ENCODE measurements at regions not wholly inside any gene's neighbourhood (a gene's known extent, or its start where the extent isn't known, plus 50 kb on each side); places are given as distances from the start of the nearest gene placed in this dataset.
"Not testable (repeated sequence)": the region's sequence is repeated elsewhere in the genome, so short reads cannot be mapped to it uniquely, and the experiment has no call there.

DNA sequence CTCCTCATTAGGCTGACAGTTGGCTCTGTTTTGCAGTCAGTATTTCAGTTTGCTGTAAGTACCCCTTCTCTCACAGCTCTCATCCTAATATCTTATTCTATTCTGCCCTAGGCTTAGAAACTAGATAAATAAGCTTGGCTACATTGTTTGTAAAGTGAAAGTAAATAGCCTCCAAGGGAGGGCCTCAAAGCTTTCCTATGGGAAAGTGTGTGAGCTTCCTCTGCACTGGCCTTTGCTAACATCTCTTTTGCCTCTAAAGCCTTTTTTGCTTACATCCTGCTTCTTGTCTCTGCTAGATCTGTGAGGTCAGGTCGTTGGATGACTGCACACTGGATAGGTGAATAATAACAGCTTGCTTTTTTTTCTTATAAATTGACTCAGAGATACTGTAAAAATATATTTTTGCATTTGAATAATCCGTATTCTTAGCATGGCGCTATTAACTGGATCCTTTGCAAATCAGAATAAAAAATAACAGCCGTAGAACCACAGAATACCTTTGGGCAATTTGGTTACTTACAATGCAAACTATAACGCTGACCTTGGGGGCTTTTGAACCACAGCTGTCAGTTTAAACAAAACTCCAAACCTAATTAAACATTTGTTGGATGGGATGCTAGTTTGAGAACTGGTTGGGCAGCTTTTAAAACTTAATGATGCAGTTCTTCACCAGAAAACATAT is 55.1 kb downstream of the TTC6 start:
- no peak for DNase-seq (ENCODE audit: low read depth in 2 of 2)

DNA sequence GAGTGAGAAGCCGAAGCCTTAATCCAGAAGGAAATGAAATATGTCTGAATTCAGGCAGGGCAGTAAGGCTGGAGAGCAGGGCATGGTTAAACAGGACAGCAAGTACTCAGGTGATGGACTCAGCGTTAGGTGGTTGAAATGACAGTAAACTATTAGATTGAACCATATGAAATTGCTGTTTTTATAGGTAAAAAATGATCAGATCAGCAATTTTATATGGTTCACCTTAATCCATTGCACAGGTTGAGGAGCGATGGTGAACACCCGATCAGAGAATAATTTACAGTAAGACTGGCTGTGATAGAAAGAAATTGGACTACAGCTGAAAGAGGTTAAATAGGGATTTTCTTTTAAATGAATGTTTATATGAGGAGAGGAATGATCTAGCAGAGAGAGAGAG is 56.6 kb downstream of the TTC6 start:
- DNase-seq (ENCODE audit: low read depth in 2 of 2) = no peak

DNA sequence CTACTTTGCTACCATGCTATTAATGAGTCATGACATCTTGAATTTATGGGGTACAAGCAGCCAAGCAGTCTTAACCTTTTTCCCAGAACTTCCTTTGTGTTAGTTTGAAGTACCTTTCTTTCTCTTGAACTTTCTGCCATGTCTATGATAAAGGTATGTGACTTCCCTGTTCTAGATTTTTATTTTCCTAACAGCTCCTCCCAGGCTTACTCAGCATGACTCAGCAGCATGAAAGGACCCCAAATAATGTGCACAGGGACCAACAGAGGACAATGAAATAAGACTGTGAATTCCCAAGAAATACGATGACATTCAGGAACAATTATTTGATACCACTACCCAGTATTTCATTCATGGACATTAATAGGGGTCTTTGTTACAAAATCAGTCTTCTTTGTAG is 60.0 kb downstream of the TTC6 start:
- no peak for DNase-seq (ENCODE audit: low read depth in 2 of 2)

DNA sequence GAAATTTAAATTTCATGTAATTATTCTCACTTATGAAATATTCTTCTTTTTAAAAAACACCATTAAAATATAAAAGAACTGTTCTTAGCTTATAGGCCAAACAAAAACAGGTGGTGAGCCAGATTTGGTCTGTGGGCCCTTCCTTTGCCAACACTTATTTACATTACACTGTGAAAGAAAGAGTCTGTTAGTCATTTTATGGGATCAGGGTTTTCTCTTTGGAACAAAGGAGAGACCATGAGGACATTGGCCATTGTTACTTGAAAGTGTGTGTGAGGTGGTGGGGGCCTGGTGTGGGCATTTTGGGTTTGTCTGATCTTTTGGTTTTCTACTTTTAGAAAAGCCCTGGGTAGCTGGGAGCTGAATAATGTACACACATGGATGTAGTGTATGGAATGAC is 62.7 kb downstream of the TTC6 start:
- no peak for DNase-seq (ENCODE audit: low read depth in 2 of 2)

DNA sequence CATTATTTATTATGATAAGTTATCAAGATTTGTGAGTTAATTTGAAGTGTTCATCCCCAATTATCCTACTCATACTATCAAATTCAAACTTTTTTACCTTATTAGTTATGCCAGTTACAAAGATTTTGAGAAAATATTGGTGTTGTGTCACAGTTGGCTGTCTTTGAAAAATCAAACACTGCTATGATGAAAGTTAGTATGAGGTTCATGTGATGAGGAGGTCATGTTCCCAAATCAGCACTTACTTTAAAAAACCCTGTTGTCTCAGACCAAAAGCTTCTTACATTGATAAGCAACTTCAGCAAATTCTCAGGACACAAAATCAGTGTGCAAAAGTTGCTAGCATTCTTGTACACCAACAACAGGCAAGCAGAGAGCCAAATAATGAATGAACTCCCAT is 68.1 kb downstream of the TTC6 start:
- DNase-seq (ENCODE audit: low read depth in 2 of 2) = no peak

DNA sequence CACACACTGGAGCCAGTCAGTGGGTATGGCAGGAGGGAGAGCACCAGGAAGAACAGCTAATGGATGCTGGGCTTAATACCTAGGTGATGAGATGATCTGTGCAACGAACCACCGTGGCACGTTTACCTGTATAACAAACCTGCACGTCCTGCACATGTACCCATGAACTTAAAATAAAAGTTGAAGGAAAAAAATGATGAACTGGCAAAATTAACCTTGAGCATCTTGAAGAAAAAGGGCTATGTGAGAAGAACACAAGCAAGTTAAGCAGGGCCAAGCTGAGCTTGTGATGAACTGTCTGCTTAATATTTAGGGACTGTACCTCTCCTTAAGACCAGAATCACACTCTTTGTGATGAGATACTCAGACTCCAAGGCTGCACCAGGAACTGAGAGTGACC is 70.0 kb downstream of the TTC6 start:
- DNase-seq (ENCODE audit: low read depth in 2 of 2) = no peak

DNA sequence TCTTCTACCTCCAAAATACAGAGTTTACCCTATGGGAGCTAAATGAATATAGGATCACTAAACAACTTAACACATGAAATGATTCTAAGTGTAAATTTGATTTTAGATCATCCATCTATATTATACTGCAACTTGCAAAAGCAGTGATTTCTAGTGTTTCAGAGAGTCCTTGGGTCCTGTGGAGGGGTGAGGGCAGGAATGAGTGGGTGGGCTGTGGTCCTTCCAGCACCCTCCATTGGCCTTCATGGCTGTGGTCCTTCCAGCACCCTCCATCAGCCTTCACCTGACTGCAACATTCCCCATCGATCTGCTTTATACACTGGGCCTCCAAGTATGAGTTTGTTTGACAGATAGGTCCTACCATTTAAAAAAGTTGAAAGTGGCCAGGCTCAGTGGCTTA is 70.5 kb downstream of the TTC6 start:
- DNase-seq (ENCODE audit: low read depth in 2 of 2) = no peak

DNA sequence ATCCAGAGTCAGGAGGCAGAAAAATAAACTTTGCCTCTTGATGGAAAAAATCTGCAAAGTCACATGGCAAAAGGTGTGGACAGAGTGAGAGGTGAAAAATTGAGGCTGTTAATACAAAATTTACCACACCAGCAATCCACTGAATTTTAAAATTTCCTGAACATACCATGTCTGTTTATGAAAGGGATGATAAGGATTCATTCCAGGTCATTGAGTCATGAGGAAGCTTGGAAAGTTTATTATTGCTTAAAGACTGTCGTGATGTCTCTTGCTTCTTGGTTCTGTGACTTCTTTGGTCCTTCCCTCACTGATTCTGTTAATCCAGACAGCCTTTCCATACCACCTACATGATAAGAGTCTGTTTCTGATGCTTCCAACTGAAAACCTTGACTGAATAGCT is 73.2 kb downstream of the TTC6 start:
- DNase-seq (ENCODE audit: low read depth in 2 of 2) = no peak

DNA sequence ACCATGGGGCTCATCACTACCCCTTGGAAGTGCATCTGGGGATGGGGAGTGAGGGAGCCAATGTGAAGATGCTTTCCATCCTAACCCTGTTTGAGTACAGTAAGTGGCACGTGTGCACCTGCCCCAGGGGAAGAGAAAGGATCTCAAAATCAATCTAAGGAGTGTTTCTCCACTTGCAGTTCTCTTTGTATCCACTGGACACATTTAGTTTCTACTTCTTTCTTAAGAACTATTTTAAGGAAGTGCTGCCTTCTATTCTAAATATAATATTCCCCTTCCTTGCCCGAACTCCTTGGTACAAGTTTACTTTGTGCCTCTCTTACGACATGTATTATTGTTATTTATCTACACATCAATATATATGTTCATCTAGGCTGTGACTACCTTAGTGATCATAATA is 73.8 kb downstream of the TTC6 start:
- no peak for DNase-seq (ENCODE audit: low read depth in 2 of 2)

DNA sequence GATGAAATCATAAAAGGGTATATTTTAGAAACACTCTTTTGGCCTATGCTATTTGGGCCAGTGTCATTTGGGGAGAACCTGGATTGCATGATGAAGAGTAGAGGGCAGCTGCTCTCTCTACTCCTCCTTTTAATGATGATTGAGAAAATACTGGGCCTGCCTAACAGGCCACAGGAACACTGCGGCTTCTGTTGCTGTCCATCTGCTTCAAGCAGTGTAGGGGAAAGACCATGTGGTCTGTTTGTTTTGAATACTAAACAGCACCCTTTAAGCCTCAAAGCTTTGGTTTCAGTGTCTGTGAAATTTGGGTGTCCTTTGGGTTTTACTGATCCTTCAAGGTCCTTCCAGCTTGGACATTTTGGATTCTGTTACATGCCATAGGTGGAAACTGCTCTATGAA is 78.0 kb downstream of the TTC6 start:
- DNase-seq (ENCODE audit: low read depth in 2 of 2) = no peak

DNA sequence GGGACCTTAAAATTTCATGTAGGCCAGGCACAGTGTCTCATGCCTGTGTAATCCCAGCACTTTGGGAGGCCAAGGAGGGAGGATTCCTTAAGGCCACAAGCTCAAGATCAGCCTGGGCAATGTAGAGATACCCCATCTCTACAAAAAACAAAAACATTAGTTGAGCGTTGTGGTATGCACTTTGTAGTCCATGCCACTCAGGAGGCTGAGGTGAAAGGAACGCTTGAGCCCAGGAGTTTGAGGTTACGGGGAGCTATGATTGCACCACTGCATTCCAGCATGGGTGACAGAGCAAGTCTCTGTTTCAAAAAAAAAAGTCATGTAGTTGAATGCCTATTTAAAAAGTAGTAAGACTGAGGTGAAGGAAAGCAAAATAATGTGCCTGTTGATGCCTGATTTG is 83.5 kb downstream of the TTC6 start:
- no peak for DNase-seq (ENCODE audit: low read depth in 2 of 2)

DNA sequence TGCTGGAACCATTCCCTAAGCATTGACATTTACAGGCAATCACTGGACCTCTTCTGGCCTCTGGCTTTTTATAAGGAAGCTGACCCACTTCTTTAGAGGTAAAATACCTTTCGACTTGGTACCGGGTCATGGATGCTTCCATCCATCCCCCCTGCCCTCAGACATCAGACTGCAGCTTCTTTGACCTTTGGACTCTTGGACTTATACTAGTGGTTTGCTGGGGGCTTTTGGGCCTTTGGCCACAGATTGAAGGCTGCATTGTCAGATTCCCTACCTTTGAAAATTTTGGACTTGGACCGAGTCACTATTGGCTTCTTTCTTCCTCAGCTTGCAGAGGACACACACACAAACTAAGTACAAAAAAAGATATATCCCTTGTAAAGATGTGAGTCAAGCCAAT is 86.1 kb downstream of the TTC6 start:
- DNase-seq (ENCODE audit: low read depth in 2 of 2) = no peak

DNA sequence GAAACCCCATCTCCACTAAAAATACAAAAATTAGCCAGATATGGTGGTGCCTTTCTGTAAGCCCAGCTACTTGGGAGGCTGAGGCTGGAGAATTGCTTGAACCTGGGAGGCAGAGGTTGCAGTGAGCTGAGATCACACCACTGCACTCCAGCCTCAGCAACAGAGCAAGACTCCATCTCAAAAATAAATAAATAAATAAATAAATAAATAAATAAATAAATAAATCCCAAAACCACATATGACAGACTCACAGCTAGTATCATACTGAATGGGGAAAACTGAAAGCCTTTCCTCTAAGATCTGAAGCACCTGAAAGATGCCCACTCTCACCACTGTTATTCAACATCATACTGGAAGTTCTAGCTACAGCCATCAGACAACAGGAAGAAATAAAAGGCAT is 97.3 kb downstream of the TTC6 start:
- not testable (repeated sequence) for DNase-seq (ENCODE audit: low read depth in 2 of 2)

DNA sequence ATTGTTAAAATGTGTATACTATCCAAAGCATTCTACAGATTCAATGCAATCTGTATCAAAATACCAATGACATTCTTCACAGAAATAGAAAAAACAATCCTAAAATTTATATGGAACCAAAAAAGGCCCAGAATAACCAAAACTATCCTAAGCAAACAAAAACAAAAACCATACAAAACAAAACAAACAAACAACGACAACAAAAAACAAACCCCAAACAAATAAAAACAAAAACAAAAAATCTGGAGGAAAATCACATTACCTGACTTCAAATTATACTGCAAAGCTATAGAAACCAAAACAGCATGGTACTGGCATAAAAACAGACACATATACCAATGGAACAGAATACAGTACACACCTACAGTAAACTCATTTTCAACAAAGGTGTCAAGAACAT is 98.0 kb downstream of the TTC6 start:
- DNase-seq (ENCODE audit: low read depth in 2 of 2) = not testable (repeated sequence)

DNA sequence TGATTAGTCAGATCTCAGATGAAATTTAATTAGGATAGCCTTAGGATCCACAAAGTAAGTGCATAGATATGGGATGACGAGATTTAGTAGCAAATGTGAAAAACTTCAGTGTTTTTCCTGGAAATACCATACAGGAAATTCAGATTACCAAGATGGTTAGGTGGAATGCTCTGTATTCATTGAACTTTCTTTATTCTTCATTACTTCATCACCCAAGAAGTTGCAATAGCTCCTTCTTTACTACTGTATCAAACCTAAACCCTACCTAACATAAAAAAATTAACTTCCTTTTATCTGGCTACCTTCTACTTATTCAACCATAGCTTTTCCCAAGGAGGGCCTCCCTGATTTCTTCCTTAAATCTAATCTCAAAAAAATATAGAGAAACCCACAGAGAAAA is 100.4 kb downstream of the TTC6 start:
- DNase-seq (ENCODE audit: low read depth in 2 of 2) = no peak

DNA sequence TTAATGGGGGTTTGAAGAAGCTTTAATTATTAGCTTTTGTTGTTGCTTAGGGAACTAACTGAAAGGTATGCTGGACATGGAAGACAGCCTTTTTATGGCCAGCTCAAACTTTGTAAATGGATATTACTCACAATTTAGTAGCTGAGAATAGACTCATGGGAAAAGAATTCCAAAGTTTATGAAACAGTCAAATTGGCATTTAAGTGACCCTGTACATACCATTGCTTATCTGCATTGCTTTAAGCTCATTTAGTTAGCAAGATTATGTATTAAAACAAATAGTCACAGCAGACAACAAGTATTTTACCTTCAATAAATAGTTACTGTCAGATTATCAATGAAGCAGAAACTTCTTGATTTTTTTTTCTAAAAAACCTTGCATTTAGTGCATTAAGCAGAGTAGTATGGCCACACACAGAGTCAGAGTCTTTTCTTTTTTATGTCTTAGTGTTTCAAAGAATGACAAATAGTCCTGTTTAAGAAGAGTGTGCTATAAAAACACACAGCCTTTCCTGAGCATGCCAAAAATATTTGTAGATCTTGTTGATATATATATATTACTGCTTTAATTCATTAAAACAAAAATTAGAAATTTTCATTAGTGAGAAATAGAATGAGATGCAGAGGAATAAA is 102.2 kb downstream of the TTC6 start:
- DNase-seq (ENCODE audit: low read depth in 2 of 2) = no peak

DNA sequence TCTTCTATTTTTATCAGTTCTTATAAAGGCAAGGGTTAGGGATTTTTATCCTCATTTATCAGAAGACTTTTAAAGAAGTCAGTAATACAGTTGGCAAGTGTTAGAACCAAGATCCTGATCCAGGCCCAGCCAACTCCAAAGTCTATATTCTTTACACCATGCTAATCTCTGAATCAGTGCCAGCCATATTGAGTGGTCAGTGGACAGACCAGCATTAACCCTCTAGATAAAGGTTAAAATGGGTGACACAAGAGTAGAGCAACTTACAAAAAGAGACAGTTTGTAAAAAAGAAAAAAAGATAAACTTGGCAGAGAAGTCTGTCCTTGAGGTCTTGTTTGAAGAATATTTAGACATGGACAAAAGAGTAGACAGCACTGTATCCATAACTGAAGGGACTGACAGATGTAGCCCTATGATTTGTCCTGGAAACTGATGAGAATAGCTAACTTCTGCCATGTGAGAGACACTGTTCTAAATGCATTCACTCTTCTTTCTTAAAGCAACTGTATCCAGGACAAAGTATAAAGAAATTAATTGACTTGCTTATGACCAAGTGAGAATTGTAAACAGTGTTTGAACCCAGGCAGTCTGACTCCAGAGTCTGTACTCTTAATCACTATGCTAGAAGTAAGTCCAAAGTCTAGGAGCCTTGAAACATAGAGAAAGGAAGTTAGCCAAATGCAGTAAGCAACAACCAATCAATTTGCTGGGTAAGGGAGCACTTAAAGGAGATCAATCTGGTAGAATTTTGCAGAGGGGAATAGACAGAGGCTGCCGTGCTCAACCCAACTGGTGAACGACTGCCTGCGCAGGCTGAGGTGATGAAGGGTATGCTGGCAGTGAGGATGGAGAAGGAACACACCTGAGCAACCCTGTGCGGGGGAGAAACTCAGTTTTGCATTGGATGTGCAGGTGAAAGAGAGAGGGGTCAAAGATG is 103.7 kb downstream of the TTC6 start:
- DNase-seq (ENCODE audit: low read depth in 2 of 2) = no peak

DNA sequence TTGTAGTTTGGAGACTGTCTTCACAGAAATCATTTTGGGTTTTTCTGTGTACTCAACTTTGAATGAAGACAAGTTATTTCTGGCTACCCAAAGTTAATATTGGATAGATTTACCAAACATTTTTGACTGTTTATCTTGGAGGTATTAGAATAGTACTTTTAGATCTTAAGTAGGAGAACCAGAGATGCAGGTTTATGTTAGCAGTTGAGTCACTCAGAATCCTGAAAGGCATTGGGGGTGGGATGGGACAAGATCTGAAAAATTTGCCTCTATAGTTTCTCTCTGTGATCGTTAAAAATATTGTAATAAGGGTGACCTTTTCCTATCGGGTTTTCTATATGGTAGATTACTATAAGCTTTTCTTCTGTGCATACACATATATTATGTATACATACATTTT is 112.3 kb downstream of the TTC6 start:
- no peak for DNase-seq (ENCODE audit: low read depth in 2 of 2)

DNA sequence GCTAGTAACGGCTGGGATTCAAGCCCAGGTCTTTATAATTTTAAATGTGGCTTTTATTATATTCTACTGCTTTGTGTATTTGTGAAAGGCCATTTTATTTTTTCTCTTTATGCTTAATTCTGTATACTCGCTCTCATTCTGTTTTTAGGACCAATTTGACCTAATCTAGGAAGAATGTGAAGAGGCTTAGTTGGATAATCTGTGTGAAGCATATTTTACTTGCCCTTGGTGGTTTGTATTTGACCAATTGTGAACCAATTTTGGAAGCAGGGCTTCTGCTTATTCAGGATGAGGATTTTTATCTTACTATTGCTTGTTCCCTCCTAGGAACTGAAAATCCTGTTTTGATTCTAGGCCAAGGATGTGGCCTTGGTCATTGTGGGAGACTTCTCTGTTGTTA is 113.1 kb downstream of the TTC6 start:
- no peak for DNase-seq (ENCODE audit: low read depth in 2 of 2)

DNA sequence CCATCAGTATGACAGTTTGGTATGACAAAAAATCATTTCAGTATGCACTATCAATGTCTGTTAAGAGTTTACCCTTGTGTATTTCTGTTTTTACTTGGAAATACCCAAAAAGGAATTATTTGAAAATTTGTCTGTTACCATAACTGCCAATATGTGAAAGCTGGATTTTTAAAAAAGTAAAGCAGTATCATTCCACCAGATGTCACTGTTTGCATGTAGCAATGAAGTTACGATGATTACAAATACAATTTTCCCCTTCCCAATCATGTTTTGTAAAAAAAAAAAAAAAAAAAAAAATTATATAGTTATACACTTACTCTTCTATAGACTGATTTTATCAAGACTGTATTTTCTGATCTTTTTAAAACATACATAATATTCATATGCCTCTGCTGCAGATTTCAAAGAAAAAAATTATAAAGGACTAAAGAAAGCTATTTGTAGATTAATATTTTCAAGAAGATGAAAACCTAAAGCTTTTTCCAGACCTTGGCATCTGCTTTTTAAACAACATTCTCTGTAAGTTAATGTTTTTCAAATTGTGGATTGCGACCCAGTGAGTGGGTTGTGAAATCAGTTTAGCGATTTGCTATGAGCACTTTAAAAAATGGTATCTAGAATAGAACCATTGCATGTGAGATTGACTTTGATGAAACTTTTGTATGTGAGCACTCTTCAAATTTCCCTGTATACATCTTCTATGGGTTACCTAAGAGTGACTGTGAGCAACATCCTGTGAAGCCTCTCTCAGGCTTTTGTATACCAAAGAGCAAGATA is 114.2 kb downstream of the TTC6 start:
- DNase-seq (ENCODE audit: low read depth in 2 of 2) = no peak

DNA sequence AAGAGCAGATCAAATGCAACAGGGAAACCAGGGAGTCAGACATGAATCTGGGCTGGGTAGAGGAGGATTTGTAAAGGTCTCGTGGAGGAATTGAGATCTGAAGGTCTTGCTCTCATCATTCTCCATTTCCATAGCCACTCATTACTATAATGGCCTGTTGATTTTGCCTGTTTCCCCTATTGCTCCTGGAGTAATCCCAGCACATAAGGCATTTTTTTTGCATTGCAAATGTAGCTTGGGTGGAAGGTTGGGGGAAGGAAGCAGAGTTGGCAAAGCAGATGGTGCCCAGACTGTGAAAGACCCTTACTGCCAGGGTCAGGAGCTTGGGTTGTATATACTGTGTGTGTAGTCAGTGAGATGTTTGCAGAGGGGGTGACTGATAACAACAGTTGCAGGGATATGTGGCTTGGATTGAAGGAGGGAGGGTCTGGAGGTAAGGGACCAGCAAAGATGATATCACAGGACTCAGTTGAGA is 116.0 kb downstream of the TTC6 start:
- no peak for DNase-seq (ENCODE audit: low read depth in 2 of 2)

Data from activated CD8-positive, alpha-beta memory T cell treated with anti-CD3 and anti-CD28 coated beads for 4 hours (primary cell).